ENCODE measurements at regions not wholly inside any gene's neighbourhood (a gene's known extent, or its start where the extent isn't known, plus 50 kb on each side); places are given as distances from the start of the nearest gene placed in this dataset.
"Not testable (repeated sequence)": the region's sequence is repeated elsewhere in the genome, so short reads cannot be mapped to it uniquely, and the experiment has no call there.

GRCh38 chr9:73095425-73095824, 56.2 kb upstream of the ANXA1 start:
- no peak for DNase-seq

DNA sequence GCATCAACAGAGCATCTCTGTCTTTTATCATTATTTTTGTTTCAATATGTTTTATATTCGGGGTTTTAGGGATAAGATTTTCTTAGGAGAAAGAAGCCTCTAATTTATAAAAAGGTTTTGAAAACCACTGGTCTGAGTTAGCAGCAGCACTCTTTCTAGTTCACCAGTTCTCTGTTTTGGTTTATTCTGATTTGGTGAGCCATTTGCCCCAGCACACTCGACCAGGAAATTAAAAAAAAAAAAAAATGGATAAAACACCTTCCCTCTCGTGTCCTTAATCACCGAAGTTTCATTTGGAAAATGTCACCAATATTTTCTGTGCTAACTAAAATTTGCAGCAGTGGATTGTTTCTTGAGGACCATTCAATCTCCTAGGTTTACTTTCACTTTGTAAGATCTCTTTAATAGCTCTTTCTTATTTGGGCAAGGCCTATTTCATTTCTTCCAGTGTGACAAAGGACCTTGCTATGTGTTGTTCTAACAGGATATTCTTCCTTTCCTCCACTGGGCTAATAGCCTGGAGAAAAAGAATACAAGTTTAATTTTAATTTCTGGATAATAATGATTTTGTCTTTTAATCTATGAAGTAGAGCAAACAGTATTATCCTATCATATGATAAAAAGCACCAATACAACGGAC, 57.8 kb upstream of the ANXA1 start:
- no peak for DNase-seq

- no peak for DNase-seq
Measured at GRCh38 chr9:73093016-73093739, 58.5 kb upstream of the ANXA1 start.

GRCh38 chr9:73091909-73092308, 59.8 kb upstream of the ANXA1 start:
- DNase-seq = no peak

GRCh38 chr9:73090214-73090613, 61.5 kb upstream of the ANXA1 start:
- no peak for DNase-seq

DNA sequence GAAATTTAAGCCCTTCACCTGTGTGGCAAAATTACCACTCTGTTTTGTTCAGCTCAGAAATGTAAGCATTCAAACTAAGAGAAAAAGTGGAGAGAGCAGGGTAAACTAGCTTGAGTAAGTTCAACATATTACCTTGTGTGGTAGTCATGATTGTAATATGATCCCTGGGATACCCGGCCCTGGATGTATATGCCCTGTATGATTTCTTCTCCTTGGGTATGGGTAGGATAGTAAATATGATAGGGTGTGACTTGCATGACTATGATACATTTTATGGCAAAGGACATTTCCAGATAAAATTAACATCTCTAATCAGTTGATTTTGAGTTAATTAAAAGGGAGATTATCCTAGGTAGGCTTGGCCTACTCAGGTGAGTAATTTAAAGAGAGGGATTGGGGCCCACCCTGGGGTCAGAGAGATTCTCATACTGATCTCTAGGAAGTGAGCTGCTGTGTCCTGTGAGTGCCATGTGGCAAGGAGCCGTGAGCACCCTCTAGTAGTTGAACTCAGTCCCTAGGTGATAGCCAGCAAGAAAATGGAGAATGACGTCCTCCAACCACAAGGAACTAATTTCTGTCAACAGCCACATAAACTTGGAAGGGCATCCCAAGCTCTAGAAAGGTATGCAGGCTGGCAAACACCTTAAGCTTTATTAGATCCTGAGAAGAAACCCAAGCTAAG, 62.2 kb upstream of the ANXA1 start:
- DNase-seq = no peak

DNA sequence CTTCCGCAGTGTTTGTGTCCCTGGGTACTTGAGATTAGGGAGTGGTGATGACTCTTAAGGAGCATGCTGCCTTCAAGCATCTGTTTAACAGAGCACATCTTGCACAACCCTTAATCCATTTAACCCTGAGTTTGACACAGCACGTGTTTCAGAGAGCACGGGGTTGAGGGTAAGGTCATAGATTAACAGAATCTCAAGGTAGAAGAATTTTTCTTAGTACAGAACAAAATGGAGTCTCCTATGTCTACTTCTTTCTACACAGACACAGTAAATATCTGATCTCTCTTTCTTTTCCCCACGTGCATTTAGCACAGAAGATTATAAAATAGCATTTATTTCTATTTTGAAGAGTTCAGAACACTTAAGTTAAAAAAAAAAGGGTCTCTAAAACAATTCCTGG, 63.8 kb upstream of the ANXA1 start:
- not testable (repeated sequence) for DNase-seq

GRCh38 chr9:73083519-73083918, 68.1 kb upstream of the ANXA1 start:
- DNase-seq = no peak

DNA sequence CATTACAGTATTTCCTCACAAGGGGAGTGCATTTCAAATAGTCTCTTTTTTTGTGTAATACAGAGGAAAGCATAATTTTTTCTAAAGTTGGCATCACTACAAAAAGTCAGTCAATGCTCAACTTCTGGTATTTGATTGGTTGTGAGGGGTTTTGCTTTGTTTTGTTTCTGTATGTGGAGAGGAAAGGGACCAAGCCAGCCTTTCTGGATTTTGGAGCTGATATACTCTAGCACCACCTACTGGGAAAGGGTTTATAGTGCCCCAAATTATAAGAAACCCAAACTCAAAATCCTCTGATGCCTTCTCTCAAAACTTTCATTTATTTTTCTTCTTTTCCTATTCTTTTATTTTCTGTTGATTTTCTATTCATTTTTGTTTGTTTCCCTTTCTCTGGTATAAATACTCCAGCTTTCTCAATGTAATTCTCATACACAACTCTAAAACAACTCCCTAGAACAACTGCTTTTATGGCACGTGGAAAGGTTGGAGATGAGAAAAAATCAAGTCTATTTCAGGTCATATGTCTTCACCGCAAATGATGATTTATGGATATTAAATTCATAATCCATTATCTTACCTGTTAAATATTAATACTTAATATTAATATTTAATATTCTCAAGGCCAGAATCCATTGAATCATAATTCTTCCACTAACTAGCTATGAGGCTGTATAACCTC, 69.5 kb upstream of the ANXA1 start:
- DNase-seq = peak; percentile 83

DNA sequence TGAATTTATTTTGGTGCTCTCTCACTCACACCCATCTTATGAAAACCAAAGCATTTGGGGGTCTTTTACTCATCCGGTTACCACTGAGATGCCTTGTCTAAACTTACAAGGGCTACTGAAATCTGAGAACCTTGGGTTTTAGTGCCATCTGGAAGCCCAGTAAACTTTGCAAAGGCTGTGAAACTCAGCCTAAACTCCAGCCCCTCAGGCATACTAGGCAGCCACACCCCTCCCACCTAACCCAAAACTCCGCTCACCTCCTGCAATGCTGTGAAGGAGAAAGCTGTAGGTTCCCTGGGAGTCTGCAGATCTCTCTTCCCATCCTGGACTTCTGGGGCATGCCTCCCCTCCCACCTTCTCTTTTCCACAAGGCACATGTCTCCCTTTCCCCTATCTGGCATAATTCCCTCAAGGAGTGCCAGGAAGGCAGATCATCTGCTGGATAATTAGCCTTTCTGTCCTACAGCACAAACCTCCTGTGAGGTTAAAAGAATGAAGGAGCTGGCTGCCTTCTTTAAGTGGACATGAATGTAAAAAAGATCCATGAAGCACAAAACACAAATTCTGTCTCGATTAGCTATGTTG, 71.5 kb upstream of the ANXA1 start:
- DNase-seq = no peak

DNA sequence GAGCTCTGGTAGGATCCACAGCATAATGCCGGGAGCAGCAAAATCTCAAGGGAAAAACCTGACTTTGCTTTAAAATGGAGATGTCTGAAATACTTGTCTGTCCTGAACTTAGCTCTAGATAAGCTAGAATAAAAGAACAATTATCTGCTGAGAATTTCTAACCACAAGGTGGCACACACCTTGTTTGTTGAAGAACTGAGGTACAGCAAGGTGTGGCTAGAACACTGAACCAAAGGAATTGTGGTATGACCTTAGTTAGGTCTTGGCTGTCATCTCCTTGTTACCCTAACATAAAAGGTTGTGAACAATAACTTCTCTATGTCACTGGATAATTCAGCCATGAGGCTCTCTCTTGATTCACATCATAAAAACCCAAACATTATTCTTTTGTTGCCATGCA, 72.3 kb upstream of the ANXA1 start:
- no peak for DNase-seq

DNA sequence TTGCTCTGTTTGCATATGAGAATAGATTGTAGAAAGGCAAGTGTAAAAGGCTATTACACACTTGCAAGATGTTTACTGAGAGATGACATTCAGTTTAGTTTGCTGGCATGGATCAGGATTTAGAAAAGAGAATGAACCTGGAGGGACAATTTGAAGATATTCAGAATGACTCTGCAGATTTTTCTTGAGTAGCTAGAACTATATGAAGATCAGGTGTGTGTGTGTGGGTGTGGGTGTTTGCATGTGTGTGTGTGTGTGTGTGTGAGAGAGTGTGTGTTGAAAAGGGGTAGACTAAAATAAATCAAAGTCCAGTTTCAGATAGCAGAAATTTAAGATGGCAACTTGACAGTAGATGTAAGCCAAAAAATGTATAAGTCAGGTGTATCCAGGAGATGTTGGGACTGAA, 74.0 kb upstream of the ANXA1 start:
- DNase-seq = no peak

- DNase-seq = no peak
Measured at GRCh38 chr9:73076970-73077369, 74.7 kb upstream of the ANXA1 start.

DNA sequence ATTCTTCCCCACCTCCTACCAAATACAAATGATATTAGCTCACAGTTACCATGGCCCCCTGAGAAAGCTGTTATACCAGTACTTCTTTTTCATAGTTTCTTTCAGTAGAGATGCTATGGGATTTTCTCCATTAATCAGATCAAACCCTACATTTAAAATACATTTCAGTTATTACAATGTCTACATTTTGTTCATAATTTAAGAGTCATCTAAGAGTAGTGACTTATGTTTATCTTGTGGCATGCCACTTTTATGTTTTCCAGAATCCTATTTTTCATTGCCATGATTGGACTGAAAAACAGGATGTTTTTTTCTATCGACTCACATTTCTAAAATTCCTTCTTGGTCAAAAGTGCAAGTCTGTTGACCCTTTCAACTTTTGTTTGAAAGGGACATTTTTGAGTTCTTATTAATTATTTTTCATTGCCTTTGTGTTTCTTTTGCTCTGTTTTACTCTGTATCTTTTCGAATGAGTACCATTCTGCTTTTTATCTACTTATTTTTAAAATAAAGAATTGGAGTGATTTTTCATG, 77.4 kb upstream of the ANXA1 start:
- DNase-seq = no peak

DNA sequence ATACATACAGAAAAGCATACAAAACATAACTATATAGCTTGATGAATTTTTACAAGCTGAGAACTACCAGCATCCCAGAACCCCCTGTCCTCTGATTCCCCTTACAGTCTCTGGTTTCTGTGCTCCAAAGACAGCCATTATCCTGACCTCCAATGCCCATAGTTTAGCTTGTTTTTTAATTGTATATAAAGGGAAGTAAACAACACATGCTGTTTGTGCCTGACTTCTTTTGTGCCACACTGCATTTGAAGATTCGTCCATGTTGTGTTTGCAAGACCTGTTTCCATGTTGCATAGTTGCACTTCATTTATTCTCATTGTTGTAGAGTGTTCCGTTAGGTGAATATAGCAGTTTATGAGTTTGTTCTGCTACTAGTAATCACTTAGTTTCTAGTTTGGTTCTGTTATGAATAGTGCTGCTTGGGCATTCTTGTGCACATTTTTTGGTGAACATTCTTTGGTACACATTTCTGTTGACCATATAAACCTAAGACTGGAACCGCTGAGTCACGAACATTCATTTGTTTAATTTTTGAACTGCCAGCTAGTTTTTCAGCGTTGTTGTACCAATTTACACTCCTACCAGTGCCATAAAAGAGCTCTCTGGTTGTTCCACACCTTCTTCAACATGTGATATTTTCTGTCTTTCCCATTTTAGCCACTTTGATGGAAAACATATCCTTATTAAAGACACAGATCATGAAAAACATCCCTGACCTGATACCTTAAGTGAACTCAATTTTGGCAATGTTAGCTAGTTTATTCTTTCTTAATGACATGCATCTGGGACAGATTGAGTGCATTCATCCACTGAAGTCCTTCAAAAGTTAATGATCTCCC, 78.1 kb upstream of the ANXA1 start:
- DNase-seq = no peak

- DNase-seq = no peak
Measured at GRCh38 chr9:73067074-73067473, 84.6 kb upstream of the ANXA1 start.

- DNase-seq = no peak
Measured at GRCh38 chr9:73065439-73065838, 86.2 kb upstream of the ANXA1 start.

GRCh38 chr9:73064315-73064714, 87.3 kb upstream of the ANXA1 start:
- no peak for DNase-seq

GRCh38 chr9:73061146-73061545, 90.5 kb upstream of the ANXA1 start:
- DNase-seq = no peak

DNA sequence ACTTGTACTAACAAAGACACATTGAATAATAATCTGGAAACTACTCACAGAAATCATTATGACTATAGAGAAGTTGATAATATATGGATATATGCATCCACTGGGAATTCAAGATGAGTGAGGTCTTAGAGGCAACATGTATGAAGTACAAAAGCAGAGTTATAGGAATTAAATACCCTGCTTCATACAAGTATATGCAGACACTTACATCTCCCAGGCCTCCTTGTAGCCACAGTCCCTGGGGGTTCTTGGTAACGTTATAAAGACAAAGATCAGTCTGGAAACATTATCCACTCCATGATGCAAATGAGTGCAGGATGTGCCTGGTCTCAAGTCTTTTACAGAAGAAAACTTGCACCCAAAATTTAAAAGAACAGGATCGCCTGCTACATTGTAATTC, 92.4 kb upstream of the ANXA1 start:
- DNase-seq = no peak

DNA sequence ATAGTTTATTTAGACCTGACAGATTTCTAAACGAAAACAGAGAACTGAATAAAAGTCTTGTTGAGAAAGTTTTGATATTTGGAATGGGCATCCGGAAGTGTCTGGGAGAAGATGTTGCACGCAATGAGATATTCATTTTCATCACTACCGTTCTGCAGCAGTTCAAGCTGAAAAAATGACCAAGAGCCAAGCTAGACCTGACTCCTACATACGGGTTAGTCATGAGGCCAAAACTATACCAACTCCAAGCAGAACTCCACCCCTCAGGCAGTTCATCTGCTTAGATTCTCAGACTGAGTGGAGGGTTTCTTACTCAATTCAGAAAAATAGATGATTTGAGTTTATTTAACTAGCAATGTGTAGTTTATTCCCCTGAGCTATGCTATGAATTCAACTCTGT, 95.4 kb upstream of the ANXA1 start:
- DNase-seq = no peak

DNA sequence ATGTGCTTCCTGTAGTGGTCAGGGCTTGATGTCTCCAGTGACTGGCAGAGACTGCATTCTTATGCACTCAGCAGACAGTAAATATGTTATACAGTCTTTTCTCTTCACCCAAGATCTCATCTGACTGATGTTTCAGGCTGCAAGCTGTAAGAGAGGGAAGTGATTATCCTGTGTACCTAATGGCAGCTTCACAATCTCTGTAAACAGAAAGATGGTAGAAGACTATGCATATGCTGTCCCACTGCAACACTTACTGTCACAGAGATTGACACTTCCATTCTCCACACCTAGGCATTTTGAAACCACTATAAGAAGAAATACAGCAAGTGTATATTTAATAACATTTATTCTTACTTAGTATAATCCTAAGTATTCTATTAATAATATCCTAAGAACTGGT, 97.6 kb upstream of the ANXA1 start:
- DNase-seq = no peak
